Spleen (tissue), 11 donors: ENCODE measurements at regions not wholly inside any gene's neighbourhood (a gene's known extent, or its start where the extent isn't known, plus 50 kb on each side); places are given as distances from the start of the nearest gene placed in this dataset.

Source experiments
- DNase-seq: peaks from one replicate; pipeline ENCODE4 v3.0.0-alpha.2; 2020
- H3K27ac ChIP-seq, 8 donors: fragments of 200-600 bp; sonication (generic) in 7 of 8; 1 replicate in 4 of 8; 2 replicates in 4 of 8; pipeline versions ENCODE4 v1.5.0 to v1.8.0; 2016 to 2021; ENCODE audit warnings: inconsistent platforms in 4 of 8, mild to moderate bottlenecking in 4 of 8, moderate library complexity in 1 of 8
- H3K27me3 ChIP-seq, 7 donors: fragments of 200-600 bp; sonication (generic) in 6 of 7; replicated peaks in 1 of 7; 1 replicate in 4 of 7; 2 replicates in 3 of 7; pipeline versions ENCODE4 v1.5.0 to v1.8.0; 2016 to 2021; ENCODE audit warnings: inconsistent platforms in 3 of 7, mild to moderate bottlenecking in 1 of 7
- H3K36me3 ChIP-seq, 6 donors: fragments of 200-600 bp; sonication (generic) in 5 of 6; 1 replicate in 4 of 6; 2 replicates in 2 of 6; pipeline versions ENCODE4 v1.5.0 to v1.8.0; 2016 to 2021; ENCODE audit warnings: inconsistent platforms in 2 of 6
- H3K4me1 ChIP-seq, 6 donors: fragments of 200-600 bp; sonication (generic) in 5 of 6; 1 replicate in 3 of 6; 2 replicates in 3 of 6; pipeline versions ENCODE4 v1.5.0 to v1.8.0; 2016 to 2021; ENCODE audit warnings: inconsistent platforms in 3 of 6
- H3K4me3 ChIP-seq, 8 donors: fragments of 200-600 bp; sonication (generic) in 7 of 8; 1 replicate in 4 of 8; 2 replicates in 4 of 8; pipeline versions ENCODE4 v1.5.0 to v1.8.0; 2016 to 2021; ENCODE audit warnings: inconsistent platforms in 4 of 8, mild to moderate bottlenecking in 4 of 8, moderate library complexity in 2 of 8
- H3K9me3 ChIP-seq, 8 donors: fragments of 200-600 bp; sonication (generic) in 7 of 8; 1 replicate in 4 of 8; 2 replicates in 4 of 8; pipeline versions ENCODE4 v1.5.0 to v1.8.0; 2016 to 2021; ENCODE audit warnings: inconsistent platforms in 4 of 8
- CTCF ChIP-seq, 11 experiments: fragments of 200-600 bp in 7 of 11; fragments of 450-650 bp in 4 of 11; sonication (generic) in 4 of 11; IDR thresholded peaks in 8 of 11; conservative IDR thresholded peaks in 3 of 11; 1 replicate in 7 of 11; 2 replicates in 4 of 11; pipeline versions ENCODE4 v1.4.0 to v1.8.0; 2016 to 2021; ENCODE audit warnings: antibody characterized with exemption in 11 of 11, inconsistent platforms in 4 of 11, mild to moderate bottlenecking in 1 of 11
- POLR2A ChIP-seq, 3 donors: fragments of 450-650 bp; IDR thresholded peaks; one replicate each; pipeline ENCODE4 v1.5.1; 2017; ENCODE audit warnings: antibody characterized with exemption in 3 of 3, mild to moderate bottlenecking in 1 of 3
- POLR2AphosphoS5 ChIP-seq, 3 donors: sonication (generic); formaldehyde crosslinking; IDR thresholded peaks; one replicate each; pipeline ENCODE4 v1.5.1; 2017; ENCODE audit warnings: antibody characterized with exemption in 3 of 3
- WGBS, 5 donors: extraction: QIAGEN DNeasy Blood & Tissue Kit in 3 of 5; methylation state at CpG; one replicate each; pipeline versions ENCODE4 v1.1.5 to v1.1.7; 2013 to 2018; 5-methylcytosine and 5-hydroxymethylcytosine counted together
- intact Hi-C: fragments of 100-400 bp; cut with DNase I; formaldehyde crosslinking; loops from one replicate; pipeline ENCODE4 v1.15.0; 2023; ENCODE audit warnings: low total_unique reads
- donor health status: healthy with polysubstance abuse.
- donor health status: DM: no; HTN: no; CAD: no; lungs with moderate emphysema.
- donor health status: DM: no; HTN: no; CAD: no.
- donor health status: Bipolar disorder and iron deficiency.
- donor health status: healthy.
- donor health status: DM: no; HTN: no; CAD: no.
- donor health status: DM: yes; HTN: yes; CAD: no.

- TF ChIP-seq CTCF (IDR thresholded peaks at IDR 0.05 in 8 of 11, conservative IDR thresholded peaks at IDR 0.05 in 3 of 11) (no peak), POLR2A (IDR thresholded peaks at IDR 0.05) (no peak), POLR2AphosphoS5 (IDR thresholded peaks at IDR 0.05) (no peak)
- no peaks in the 10 kb centered on the region for H3K9me3 ChIP-seq
- WGBS, 5 donors, result 16 to 27% (median 19%) methylated on average over 10 to 16 of the region's 16 CpGs
- no peak overlapping the region for H3K27ac ChIP-seq
- no peaks in the 10 kb centered on the region for H3K27me3 ChIP-seq
- intact Hi-C loops, result no loop called here
- H3K4me3 ChIP-seq, result no peak overlapping the region
- DNase-seq, result no peak
- H3K4me1 ChIP-seq, result no peaks in the 10 kb centered on the region
- no peaks in the 10 kb centered on the region for H3K36me3 ChIP-seq
Measured at GRCh38 chr18:72692086-72692485, 147.9 kb upstream of the CBLN2 start.

- H3K9me3 ChIP-seq, result no peaks in the 10 kb centered on the region
- H3K36me3 ChIP-seq, result no peaks in the 10 kb centered on the region
- intact Hi-C loops, result no loop called here
- no peak for TF ChIP-seq POLR2AphosphoS5 (IDR thresholded peaks at IDR 0.05)
- no peak for TF ChIP-seq CTCF (IDR thresholded peaks at IDR 0.05 in 8 of 11, conservative IDR thresholded peaks at IDR 0.05 in 3 of 11)
- TF ChIP-seq POLR2A (IDR thresholded peaks at IDR 0.05), result no peak
- no peak overlapping the region for H3K4me3 ChIP-seq
- no peak overlapping the region for H3K27ac ChIP-seq
- H3K27me3 ChIP-seq, result no peaks in the 10 kb centered on the region
- no peak for DNase-seq
- WGBS, 5 donors, result 77 to 87% (median 83%) methylated on average over 4 of the region's 4 CpGs
- no peaks in the 10 kb centered on the region for H3K4me1 ChIP-seq
Measured at GRCh38 chr18:72687736-72688135, 143.6 kb upstream of the CBLN2 start.

- intact Hi-C loops, result no loop called here
- H3K4me1 ChIP-seq, result no peaks in the 10 kb centered on the region
- no peak for DNase-seq
- no peak overlapping the region for H3K27ac ChIP-seq
- no peaks in the 10 kb centered on the region for H3K36me3 ChIP-seq
- no peaks in the 10 kb centered on the region for H3K9me3 ChIP-seq
- TF ChIP-seq POLR2AphosphoS5 (IDR thresholded peaks at IDR 0.05), result no peak
- no peak for TF ChIP-seq POLR2A (IDR thresholded peaks at IDR 0.05)
- no peak for TF ChIP-seq CTCF (IDR thresholded peaks at IDR 0.05 in 8 of 11, conservative IDR thresholded peaks at IDR 0.05 in 3 of 11)
- no peak overlapping the region for H3K4me3 ChIP-seq
- WGBS, 5 donors, result 66 to 83% (median 76%) methylated on average over 10 of the region's 10 CpGs
- no peaks in the 10 kb centered on the region for H3K27me3 ChIP-seq
Measured at GRCh38 chr18:72675394-72675793, 131.3 kb upstream of the CBLN2 start.

DNA sequence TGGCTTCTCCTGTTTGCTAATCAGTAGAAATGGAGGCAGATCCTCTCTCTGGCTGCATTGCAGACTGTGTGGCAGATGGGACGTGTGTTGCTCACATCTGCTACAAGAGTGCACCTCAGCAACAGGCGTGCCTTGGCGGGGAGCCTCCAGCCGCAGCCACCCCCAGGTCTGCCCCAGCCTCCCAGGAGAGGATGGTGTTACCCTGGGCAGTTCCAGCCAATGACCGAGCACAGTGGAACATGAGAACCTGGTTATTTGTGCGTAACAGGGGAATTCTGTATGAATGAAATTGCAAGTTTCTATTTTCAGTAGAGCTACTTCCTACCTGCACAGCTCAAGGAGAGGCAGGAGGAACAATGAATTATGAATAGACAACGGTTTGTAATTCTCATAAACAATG lies 130.6 kb upstream of the CBLN2 start:
- Histone ChIP-seq H3K36me3 (no peaks in the 10 kb centered on the region), H3K4me1 (no peaks in the 10 kb centered on the region), H3K27me3 (no peaks in the 10 kb centered on the region), H3K4me3 (no peak overlapping the region), H3K9me3 (no peaks in the 10 kb centered on the region), H3K27ac (no peak overlapping the region)
- intact Hi-C loops, result no loop called here
- 73 to 89% (median 81%) methylated on average over 7 of the region's 7 CpGs for WGBS, 5 donors
- TF ChIP-seq POLR2A (IDR thresholded peaks at IDR 0.05) (no peak), POLR2AphosphoS5 (IDR thresholded peaks at IDR 0.05) (no peak), CTCF (IDR thresholded peaks at IDR 0.05 in 8 of 11, conservative IDR thresholded peaks at IDR 0.05 in 3 of 11) (no peak)
- DNase-seq, result no peak
